ENCODE measurements at regions not wholly inside any gene's neighbourhood (a gene's known extent, or its start where the extent isn't known, plus 50 kb on each side); places are given as distances from the start of the nearest gene placed in this dataset.

GRCh38 chr4:175413561-175413960 lies 398.5 kb downstream of the GPM6A start:
- Histone ChIP-seq H3K27ac (no peak overlapping the region), H3K4me1 (ENCODE audit: low read depth) (no peaks in the 10 kb centered on the region), H3K9me3 (ENCODE audit: low read depth) (no peaks in the 10 kb centered on the region), H3K4me3 (no peak overlapping the region), H3K36me3 (no peaks in the 10 kb centered on the region), H3K27me3 (no peaks in the 10 kb centered on the region)
- no peak for TF ChIP-seq CTCF (IDR thresholded peaks at IDR 0.05; ENCODE audit: low read depth, low read length)
- DNase-seq (ENCODE audit: low read depth in 1 of 2, low spot score in 1 of 2) = no peak

GRCh38 chr4:175414602-175415001 lies 397.5 kb downstream of the GPM6A start:
- TF ChIP-seq CTCF (IDR thresholded peaks at IDR 0.05; ENCODE audit: low read depth, low read length) = no peak
- no peaks in the 10 kb centered on the region for H3K4me1 ChIP-seq (ENCODE audit: low read depth)
- H3K27ac ChIP-seq = no peak overlapping the region

GRCh38 chr4:175418516-175418915 lies 393.5 kb downstream of the GPM6A start:
- no peaks in the 10 kb centered on the region for H3K27me3 ChIP-seq
- H3K27ac ChIP-seq = no peak overlapping the region
- no peak overlapping the region for H3K4me3 ChIP-seq
- H3K9me3 ChIP-seq (ENCODE audit: low read depth) = no peaks in the 10 kb centered on the region
- DNase-seq (ENCODE audit: low read depth in 1 of 2, low spot score in 1 of 2) = no peak
- no peak for TF ChIP-seq CTCF (IDR thresholded peaks at IDR 0.05; ENCODE audit: low read depth, low read length)
- no peaks in the 10 kb centered on the region for H3K36me3 ChIP-seq
- H3K4me1 ChIP-seq (ENCODE audit: low read depth) = no peaks in the 10 kb centered on the region

More at GRCh38 chr4:175414602-175415001, 397.5 kb downstream of the GPM6A start:
- no peaks in the 10 kb centered on the region for H3K36me3 ChIP-seq
- H3K9me3 ChIP-seq (ENCODE audit: low read depth) = no peaks in the 10 kb centered on the region
- no peak overlapping the region for H3K4me3 ChIP-seq
- no peaks in the 10 kb centered on the region for H3K27me3 ChIP-seq
- DNase-seq (ENCODE audit: low read depth in 1 of 2, low spot score in 1 of 2) = no peak

GRCh38 chr4:175419236-175419718 lies 392.8 kb downstream of the GPM6A start:
- no peaks in the 10 kb centered on the region for H3K36me3 ChIP-seq
- no peak overlapping the region for H3K4me3 ChIP-seq
- no peaks in the 10 kb centered on the region for H3K4me1 ChIP-seq (ENCODE audit: low read depth)
- no peaks in the 10 kb centered on the region for H3K27me3 ChIP-seq
- no peak for TF ChIP-seq CTCF (IDR thresholded peaks at IDR 0.05; ENCODE audit: low read depth, low read length)
- H3K27ac ChIP-seq = no peak overlapping the region
- peak in 1 of 2 donors; percentile 89 for DNase-seq (ENCODE audit: low read depth in 1 of 2, low spot score in 1 of 2)
- H3K9me3 ChIP-seq (ENCODE audit: low read depth) = no peaks in the 10 kb centered on the region

- no peak for DNase-seq (ENCODE audit: low read depth in 1 of 2, low spot score in 1 of 2)
- Histone ChIP-seq H3K27me3 (no peaks in the 10 kb centered on the region), H3K27ac (no peak overlapping the region), H3K36me3 (no peaks in the 10 kb centered on the region), H3K4me3 (no peak overlapping the region), H3K4me1 (ENCODE audit: low read depth) (no peaks in the 10 kb centered on the region), H3K9me3 (ENCODE audit: low read depth) (no peaks in the 10 kb centered on the region)
- TF ChIP-seq CTCF (IDR thresholded peaks at IDR 0.05; ENCODE audit: low read depth, low read length) = no peak
Observed at GRCh38 chr4:175421506-175421905, 390.6 kb downstream of the GPM6A start.

GRCh38 chr4:175422331-175422730 lies 389.7 kb downstream of the GPM6A start:
- Histone ChIP-seq H3K27me3 (no peaks in the 10 kb centered on the region), H3K4me1 (ENCODE audit: low read depth) (no peaks in the 10 kb centered on the region), H3K9me3 (ENCODE audit: low read depth) (no peaks in the 10 kb centered on the region), H3K27ac (no peak overlapping the region), H3K36me3 (no peaks in the 10 kb centered on the region), H3K4me3 (no peak overlapping the region)
- TF ChIP-seq CTCF (IDR thresholded peaks at IDR 0.05; ENCODE audit: low read depth, low read length) = no peak
- no peak for DNase-seq (ENCODE audit: low read depth in 1 of 2, low spot score in 1 of 2)
